ENCODE measurements at regions not wholly inside any gene's neighbourhood (a gene's known extent, or its start where the extent isn't known, plus 50 kb on each side); places are given as distances from the start of the nearest gene placed in this dataset.
"Not testable (repeated sequence)": the region's sequence is repeated elsewhere in the genome, so short reads cannot be mapped to it uniquely, and the experiment has no call there.

GRCh38 chr13:54165581-54166215 is 1137.1 kb downstream of the OLFM4 start:
- no peak for DNase-seq

- DNase-seq: no peak
Observed at GRCh38 chr13:54173996-54174395, 1145.4 kb downstream of the OLFM4 start.

DNA sequence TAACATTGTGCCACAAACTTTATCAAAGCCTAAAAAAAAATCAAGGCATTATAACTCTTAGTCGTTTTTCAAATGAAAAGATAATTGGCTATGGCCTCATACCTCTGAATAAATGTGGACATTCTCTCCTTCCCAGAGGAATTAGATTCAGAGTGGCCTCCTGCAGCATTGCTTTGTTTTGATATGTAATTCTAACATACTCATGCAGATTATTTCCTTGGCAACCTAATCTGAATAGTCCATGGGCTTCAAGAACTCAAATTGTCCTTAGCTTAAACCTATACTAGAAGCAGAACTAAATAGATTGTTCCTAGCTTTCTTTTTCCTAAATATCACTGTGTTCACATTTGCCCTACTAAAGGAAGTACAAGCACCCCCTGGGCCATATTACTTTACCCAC is 1146.9 kb downstream of the OLFM4 start:
- no peak for DNase-seq

GRCh38 chr13:54177466-54177865 is 1148.9 kb downstream of the OLFM4 start:
- DNase-seq: no peak

DNA sequence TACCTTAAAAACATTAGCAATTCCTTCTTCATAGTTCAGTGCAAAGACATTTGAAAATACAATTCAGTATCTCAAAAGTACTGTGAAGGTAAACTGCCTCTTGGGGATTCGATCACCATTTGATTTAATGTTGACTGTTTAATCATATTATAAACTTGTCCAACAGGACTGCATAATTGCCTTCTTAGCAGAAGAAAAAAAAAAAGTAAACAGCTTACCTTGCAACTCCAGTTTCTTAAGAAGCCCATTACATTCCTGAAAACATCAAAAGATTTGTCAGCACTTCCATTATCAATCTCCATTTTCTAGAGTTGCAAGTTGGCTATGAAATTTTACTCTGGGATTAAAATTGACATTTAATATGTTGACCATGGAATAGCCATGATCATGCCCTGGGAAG is 1154.6 kb downstream of the OLFM4 start:
- no peak for DNase-seq

DNA sequence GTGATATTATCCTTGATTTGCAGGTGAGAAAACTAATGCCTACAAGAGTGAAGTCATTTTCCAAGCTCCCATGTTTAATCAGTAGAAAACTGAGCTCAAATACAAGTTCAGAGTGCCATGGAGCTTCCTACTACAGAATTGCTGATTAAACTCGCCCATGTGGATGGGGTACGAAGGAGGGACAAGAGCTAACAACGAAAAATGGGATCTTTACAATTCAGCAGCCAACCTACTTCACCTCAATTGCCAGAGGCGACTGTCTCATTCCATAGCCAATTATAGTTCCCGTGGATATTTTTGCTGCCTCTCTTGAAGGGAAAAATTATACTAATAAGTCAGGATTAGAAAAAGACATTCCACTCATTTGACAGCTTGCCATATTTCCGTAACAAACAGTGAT is 1155.1 kb downstream of the OLFM4 start:
- DNase-seq: no peak

GRCh38 chr13:54184576-54184975 is 1156.0 kb downstream of the OLFM4 start:
- DNase-seq: no peak

- DNase-seq: no peak
Observed at GRCh38 chr13:54185101-54185500, 1156.5 kb downstream of the OLFM4 start.

DNA sequence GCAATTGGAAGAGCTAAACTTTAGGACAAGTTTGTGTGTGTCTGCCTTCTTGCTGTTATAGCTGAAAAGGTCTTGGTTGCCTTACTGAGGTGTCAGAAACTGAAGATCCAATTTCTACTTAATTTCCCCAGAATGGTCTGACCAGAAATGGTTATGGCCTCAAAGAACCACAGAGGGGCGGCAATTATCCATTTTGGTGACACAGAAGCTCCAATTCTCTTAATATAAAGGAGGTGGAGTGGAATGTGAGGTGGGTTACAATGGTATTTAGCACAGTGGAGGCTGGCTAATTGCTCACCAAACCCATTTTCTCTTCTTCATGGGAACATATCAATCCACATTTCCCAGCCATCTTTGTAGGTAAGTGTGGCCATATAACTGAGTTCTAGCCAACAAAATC is 1157.2 kb downstream of the OLFM4 start:
- DNase-seq: no peak

DNA sequence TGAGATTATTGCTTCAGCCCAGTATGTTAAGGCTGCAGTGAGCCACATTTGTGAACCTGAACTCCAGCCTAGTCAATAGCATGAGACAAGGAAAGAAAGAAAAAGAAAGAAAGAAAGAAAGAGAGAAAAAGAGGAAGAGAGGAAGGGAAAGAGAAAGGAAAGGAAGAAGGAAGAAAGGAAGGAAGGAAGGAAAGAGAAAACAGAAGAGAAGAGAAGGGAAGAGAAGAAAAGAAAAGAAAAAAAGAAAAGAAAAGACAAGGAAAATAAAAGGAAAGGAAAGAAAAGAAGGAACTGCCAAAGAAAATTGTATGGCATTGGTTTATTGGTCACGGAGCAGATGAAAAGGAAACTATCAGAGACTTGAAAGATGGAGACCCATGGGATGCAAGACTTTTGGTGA is 1158.8 kb downstream of the OLFM4 start:
- no peak for DNase-seq

GRCh38 chr13:54194233-54195024 is 1165.8 kb downstream of the OLFM4 start:
- no peak for DNase-seq

DNA sequence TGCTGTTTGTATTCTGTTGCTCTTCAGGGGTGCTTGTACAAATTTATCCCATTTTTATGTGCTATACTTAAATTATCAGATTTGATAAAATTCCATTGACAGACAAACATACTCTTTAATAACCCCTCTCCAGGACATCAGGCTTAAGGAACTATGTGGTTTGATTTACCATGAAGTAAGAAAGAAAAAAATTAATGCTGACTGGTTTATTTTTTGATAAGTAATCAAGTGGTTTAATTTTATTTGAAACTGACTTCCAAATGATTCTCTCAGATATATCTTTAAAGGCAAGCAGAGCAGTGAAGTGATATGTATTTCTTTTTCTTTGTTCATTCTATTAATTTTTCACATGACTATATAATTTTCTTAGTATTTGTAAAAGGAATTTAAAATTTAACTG is 1168.1 kb downstream of the OLFM4 start:
- DNase-seq: no peak

GRCh38 chr13:54198911-54199310 is 1170.3 kb downstream of the OLFM4 start:
- DNase-seq: no peak

DNA sequence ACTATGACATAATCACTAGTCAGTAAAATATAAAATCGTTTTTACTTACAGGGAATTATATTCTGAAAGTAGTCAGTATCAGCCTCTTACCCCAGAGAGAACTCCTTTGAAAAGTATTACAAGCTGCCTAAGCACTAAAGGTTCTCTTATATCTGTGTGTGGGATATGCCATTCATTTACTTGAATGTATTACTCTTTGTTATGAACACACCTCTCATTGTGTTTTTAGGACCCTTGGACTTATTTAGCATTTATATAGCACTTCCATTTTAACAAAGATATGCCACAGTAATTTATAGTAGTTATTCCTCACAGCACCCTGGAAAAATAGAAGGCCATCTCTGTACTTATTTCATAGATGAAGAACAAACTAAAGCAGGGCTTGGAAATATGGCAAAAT is 1178.0 kb downstream of the OLFM4 start:
- DNase-seq: no peak

DNA sequence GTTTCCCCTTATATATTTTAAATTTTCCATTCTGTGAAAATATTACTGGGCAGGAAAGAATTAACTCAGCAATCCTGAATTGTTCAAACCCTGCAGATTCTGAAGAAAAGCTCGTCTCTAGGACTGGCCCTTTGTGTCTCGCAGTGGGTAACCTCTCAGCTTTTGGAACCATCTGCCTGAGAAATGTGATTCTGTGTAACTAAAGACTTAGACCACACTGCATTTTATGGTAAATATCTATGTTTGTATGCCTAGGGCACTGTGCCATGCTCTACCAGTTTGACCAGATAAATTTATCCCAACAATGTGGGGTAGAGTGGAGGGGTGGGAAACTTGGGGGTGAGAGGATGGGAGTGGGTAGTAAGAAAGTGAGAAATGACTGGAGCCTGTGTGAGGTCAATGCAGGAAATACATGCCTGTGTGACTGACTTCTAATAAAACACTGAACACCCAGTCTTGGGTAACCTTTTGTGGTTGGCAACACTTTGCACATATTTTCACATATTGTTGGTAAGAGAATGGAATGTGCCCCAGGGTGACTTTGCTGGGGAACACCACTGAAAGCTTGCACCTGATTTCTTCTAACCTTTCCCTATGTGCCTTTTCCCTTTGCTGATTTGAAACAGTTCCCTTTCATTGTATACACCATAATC is 1181.9 kb downstream of the OLFM4 start:
- no peak for DNase-seq

DNA sequence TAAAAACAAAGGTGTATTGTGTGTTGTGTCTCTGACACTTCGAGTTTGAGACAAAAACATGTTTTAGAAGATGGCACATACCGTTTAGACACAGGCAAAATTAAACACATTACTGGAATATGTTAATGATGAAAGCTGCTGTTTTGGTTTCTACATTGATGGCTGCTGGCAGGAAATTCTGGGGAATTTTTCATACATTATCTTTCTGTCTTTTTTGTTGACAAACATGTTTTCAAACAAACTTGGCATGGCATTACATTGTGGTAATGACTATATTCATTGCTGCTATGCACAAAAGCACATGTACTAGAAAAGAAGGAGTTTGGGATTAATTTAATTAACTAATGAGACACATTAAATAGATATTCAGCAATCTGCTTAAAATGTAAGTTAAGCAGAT is 1187.6 kb downstream of the OLFM4 start:
- no peak for DNase-seq

DNA sequence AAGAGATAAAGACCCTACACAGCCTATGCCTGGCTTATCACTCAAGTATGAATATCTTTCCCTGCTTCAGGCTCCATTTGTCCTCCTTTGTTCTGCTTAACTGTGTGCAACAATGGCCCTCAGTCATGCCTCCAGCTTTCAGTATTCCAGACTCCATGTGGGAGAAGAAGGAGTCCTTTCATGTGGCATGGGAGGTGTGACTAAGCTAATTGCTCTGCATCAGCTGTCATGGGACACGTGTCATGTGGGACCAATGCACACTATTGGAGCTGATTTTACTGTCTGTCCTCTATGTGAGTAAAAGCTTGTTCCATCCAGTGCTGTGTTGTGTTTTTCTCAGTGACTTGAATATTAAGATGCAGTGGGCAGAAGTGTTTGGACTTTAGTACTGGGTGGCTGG is 1198.3 kb downstream of the OLFM4 start:
- DNase-seq: no peak

GRCh38 chr13:54232700-54233099 is 1204.1 kb downstream of the OLFM4 start:
- no peak for DNase-seq

DNA sequence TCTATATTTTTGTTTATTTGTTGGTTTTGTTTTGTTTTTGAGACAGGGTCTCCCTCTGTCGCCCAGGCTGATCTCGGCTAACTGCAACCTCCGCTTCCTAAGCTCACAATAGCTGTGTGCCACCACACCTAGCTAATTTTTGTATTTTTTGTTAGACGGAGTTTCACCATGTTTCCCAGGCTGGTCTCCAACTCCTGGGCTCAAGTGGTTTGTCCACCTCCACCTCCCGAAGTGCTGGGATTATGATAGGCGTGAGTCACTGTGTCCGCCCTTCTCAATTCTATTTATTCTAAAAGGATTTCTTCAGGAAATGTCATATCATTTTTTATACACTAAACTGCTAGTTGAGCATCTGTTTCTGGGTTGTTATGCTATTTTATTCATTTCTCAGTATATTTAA is 1206.0 kb downstream of the OLFM4 start:
- DNase-seq: no peak

DNA sequence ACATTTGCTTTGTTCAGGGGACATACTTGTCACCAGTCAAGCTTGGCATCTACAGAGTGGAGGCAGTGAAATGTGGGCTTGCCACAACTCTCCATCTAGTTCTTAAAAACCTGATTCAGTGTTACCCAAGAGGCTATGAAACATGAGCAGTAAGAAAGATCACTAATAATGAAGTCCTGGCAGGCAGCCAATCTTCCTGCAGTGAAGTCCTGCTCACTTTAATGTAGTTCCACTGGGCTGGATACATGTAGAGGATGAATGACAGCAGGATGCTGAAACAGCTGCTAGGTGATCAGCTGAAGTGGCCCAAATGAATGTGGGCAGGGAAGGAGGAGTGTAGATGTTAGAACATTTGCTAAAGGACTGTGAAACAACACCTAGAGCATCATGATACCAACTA is 1213.1 kb downstream of the OLFM4 start:
- no peak for DNase-seq

- no peak for DNase-seq
Observed at GRCh38 chr13:54248306-54248705, 1219.7 kb downstream of the OLFM4 start.

DNA sequence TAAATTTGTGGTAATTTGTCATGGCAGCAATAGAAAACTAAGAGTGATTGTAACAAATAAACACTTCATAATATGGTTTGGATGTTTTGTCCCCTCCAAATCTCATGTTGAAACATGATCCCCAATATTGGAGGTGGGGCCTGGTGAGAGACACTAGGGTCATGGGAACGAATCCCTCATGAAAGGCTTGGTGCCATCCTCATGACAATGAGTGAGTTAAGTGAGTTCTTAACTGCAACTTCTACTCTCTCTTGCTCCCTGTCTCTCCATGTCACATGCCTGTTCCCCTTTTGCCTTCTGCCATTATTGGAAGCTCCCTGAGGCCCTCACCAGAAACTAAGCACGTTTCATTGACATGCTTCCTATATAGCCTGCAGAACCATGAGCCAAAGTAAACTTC is 1233.2 kb downstream of the OLFM4 start:
- DNase-seq: no peak

- no peak for DNase-seq
Observed at GRCh38 chr13:54263868-54264267, 1235.3 kb downstream of the OLFM4 start.

GRCh38 chr13:54267253-54267668 is 1238.6 kb downstream of the OLFM4 start:
- DNase-seq: not testable (repeated sequence)

Data from NCI-H2029 treated with DMSO at 0.1 percent for 48 hours (cell line).